HepG2 (cell line): ENCODE measurements at regions not wholly inside any gene's neighbourhood (a gene's known extent, or its start where the extent isn't known, plus 50 kb on each side); places are given as distances from the start of the nearest gene placed in this dataset.

Experiments used
- ATAC-seq: fragments of 200-7000 bp; cut with Tn5 transposase; 3 replicates; pipeline ENCODE4 v1.9.1; 2020; ENCODE audit warnings: mild to moderate bottlenecking, moderate library complexity
- BruUV-seq: library from RNA; stranded (reverse); fragments of 400-500 nt; replicated peaks from 2 replicates; lab custom pipeline; 2021; lab: Mats Ljungman, UMichigan
- CTCF ChIA-PET: fragments of 300-600 bp; formaldehyde crosslinking; extraction: SDS; loops from one replicate; lab custom pipeline; 2021; ENCODE audit warnings: low total read pairs, inconsistent platforms, low intra/inter-chr PET ratio; lab: Yijun Ruan, JAX
- POLR2A ChIA-PET: fragments of 350-600 bp; sonication (Branson Sonifier 250); formaldehyde crosslinking; loops from one replicate; lab custom pipeline; 2020; ENCODE audit warnings: antibody characterized with exemption, inconsistent platforms; lab: Yijun Ruan, JAX
- DNase-seq: peaks from one replicate; pipeline ENCODE4 v3.0.0-alpha.2; 2015; ENCODE audit warnings: low spot score
- FAIRE-seq: peaks from 3 replicates; lab custom pipeline; 2011; peaks lifted over from hg19 to GRCh38; lab: Jason Lieb, UNC
- H2AFZ ChIP-seq: one replicate; pipeline ENCODE4 v1.6.1; 2011; ENCODE audit warnings: low read length, inconsistent platforms
- H3K27ac ChIP-seq: fragments of 300-600 bp; 3 replicates; pipeline ENCODE4 v1.8.0; 2011; ENCODE audit warnings: mixed run types, mild to moderate bottlenecking, mixed read lengths, low read length, inconsistent platforms; ENCODE audit not compliant: insufficient read depth; ENCODE audit errors: extremely low read length
- H3K27me3 ChIP-seq, 2 experiments: fragments of 200-600 bp in 1 of 2; 2 replicates in 1 of 2; 3 replicates in 1 of 2; pipeline versions ENCODE4 v1.6.0 to v1.8.0; 2011; ENCODE audit warnings: low read length in 2 of 2, mild to moderate bottlenecking in 2 of 2, moderate library complexity in 2 of 2, inconsistent platforms in 1 of 2; ENCODE audit not compliant: insufficient read depth in 2 of 2, control insufficient read depth in 1 of 2
- H3K36me3 ChIP-seq, 2 experiments: fragments of 200-600 bp in 1 of 2; replicated peaks in 1 of 2; 2 replicates in 1 of 2; 3 replicates in 1 of 2; pipeline versions ENCODE4 v1.5.1 to v1.8.0; 2011; ENCODE audit warnings: low read length in 2 of 2, inconsistent platforms in 1 of 2; ENCODE audit not compliant: insufficient read depth in 2 of 2, control insufficient read depth in 1 of 2
- H3K4me1 ChIP-seq: 2 replicates; pipeline ENCODE4 v1.5.1; 2012; ENCODE audit warnings: low read length, inconsistent platforms; ENCODE audit not compliant: insufficient read depth
- H3K4me2 ChIP-seq: 2 replicates; pipeline ENCODE4 v1.6.0; 2011; ENCODE audit warnings: low read depth, low read length, inconsistent platforms
- H3K4me3 ChIP-seq, 3 experiments: fragments of 200-600 bp in 1 of 3; sonication (generic), shearing (Covaris generic) in 1 of 3; replicated peaks in 1 of 3; 2 replicates each; pipeline ENCODE4 v1.5.1; 2011 to 2016; ENCODE audit warnings: low read length in 3 of 3, inconsistent platforms in 2 of 3, low read depth in 2 of 3, mild to moderate bottlenecking in 2 of 3, control low read depth in 1 of 3, mixed read lengths in 1 of 3; ENCODE audit not compliant: insufficient read depth in 1 of 3
- H3K79me2 ChIP-seq: one replicate; pipeline ENCODE4 v1.6.1; 2011; ENCODE audit warnings: low read length, inconsistent platforms; ENCODE audit not compliant: insufficient read depth
- H3K9ac ChIP-seq: 2 replicates; pipeline ENCODE4 v1.6.0; 2011; ENCODE audit warnings: mild to moderate bottlenecking, low read depth, low read length, inconsistent platforms; ENCODE audit not compliant: insufficient read depth
- H3K9me3 ChIP-seq: 2 replicates; pipeline ENCODE4 v1.5.1; 2012; ENCODE audit warnings: mild to moderate bottlenecking, low read length
- H4K20me1 ChIP-seq: 2 replicates; pipeline ENCODE4 v1.6.0; 2011; ENCODE audit warnings: inconsistent platforms, mild to moderate bottlenecking, low read length, moderate library complexity; ENCODE audit not compliant: insufficient read depth
- HOXA3 ChIP-seq: sonication (generic); formaldehyde crosslinking; IDR thresholded peaks from 2 replicates; pipeline ENCODE4 v1.5.0; 2020; ENCODE audit warnings: missing genetic modification reagents
- NCOA1 ChIP-seq: sonication (generic); formaldehyde crosslinking; IDR thresholded peaks from 2 replicates; pipeline ENCODE4 v1.9.0; 2021; ENCODE audit warnings: missing genetic modification reagents
- SALL1 ChIP-seq: sonication (generic); formaldehyde crosslinking; IDR thresholded peaks from 2 replicates; pipeline ENCODE4 v1.8.0; 2022; ENCODE audit warnings: mild to moderate bottlenecking, missing genetic modification reagents
- ZBTB42 ChIP-seq: sonication (generic); formaldehyde crosslinking; IDR thresholded peaks from 2 replicates; pipeline ENCODE4 v1.5.0; 2020; ENCODE audit warnings: mild to moderate bottlenecking, missing genetic modification reagents
- ZNF121 ChIP-seq: sonication (generic); formaldehyde crosslinking; IDR thresholded peaks from 2 replicates; pipeline ENCODE4 v1.5.0; 2020; ENCODE audit warnings: mild to moderate bottlenecking, missing genetic modification reagents
- ZNF207 ChIP-seq: fragments of 450-650 bp; IDR thresholded peaks from 2 replicates; pipeline ENCODE4 v1.6.1; 2016; ENCODE audit warnings: antibody characterized with exemption, borderline replicate concordance
- ZNF235 ChIP-seq: sonication (generic); formaldehyde crosslinking; IDR thresholded peaks from 2 replicates; pipeline ENCODE4 v1.8.1; 2023; ENCODE audit warnings: mild to moderate bottlenecking, missing genetic modification reagents, borderline replicate concordance
- ZNF451 ChIP-seq: sonication (generic); formaldehyde crosslinking; IDR thresholded peaks from 2 replicates; pipeline ENCODE4 v1.5.0; 2020; ENCODE audit warnings: mild to moderate bottlenecking, missing genetic modification reagents
- ZNF619 ChIP-seq: sonication (generic); formaldehyde crosslinking; IDR thresholded peaks from 2 replicates; pipeline ENCODE4 v1.4.0; 2020; ENCODE audit warnings: mild to moderate bottlenecking, missing genetic modification reagents
- ZNF737 ChIP-seq: sonication (generic); formaldehyde crosslinking; IDR thresholded peaks from 2 replicates; pipeline ENCODE4 v1.5.0; 2020; ENCODE audit warnings: missing genetic modification reagents, mild to moderate bottlenecking, borderline replicate concordance
- ZNF772 ChIP-seq: sonication (generic); formaldehyde crosslinking; IDR thresholded peaks from 2 replicates; pipeline ENCODE4 v1.5.0; 2020; ENCODE audit warnings: mild to moderate bottlenecking, missing genetic modification reagents
- ZNF773 ChIP-seq: sonication (generic); formaldehyde crosslinking; IDR thresholded peaks from 2 replicates; pipeline ENCODE4 v1.4.0; 2020; ENCODE audit warnings: missing genetic modification reagents, borderline replicate concordance
- WGBS: methylation state at CpG from one replicate; pipeline ENCODE4 v1.1.6; 2017; ENCODE audit warnings: low lambda C conversion rate; 5-methylcytosine and 5-hydroxymethylcytosine counted together
- in situ Hi-C: cut with HindIII; loops from 2 replicates; pipeline ENCODE4 v1.10.0; 2017; ENCODE audit warnings: low pct_unique_long_range_greater_than_20kb; ENCODE audit not compliant: extremely low pct_ligation_motif_present
- intact Hi-C: fragments of 100-400 bp; cut with micrococcal nuclease; formaldehyde crosslinking; loops from one replicate; pipeline ENCODE4 v1.10.0; 2022; ENCODE audit not compliant: unreplicated experiment
- TF ChIP-seq, protein P1 (sequence below): sonication (generic); formaldehyde crosslinking; IDR thresholded peaks from 2 replicates; pipeline ENCODE4 v1.5.0; 2020; ENCODE audit warnings: mild to moderate bottlenecking, missing genetic modification reagents
- TF ChIP-seq, protein P2 (sequence below): sonication (generic); formaldehyde crosslinking; IDR thresholded peaks from 2 replicates; pipeline ENCODE4 v1.4.0; 2020; ENCODE audit warnings: missing genetic modification reagents
- TF ChIP-seq, protein P3 (sequence below): sonication (generic); formaldehyde crosslinking; IDR thresholded peaks from 2 replicates; pipeline ENCODE4 v1.4.0; 2020; ENCODE audit warnings: missing genetic modification reagents

DNA sequence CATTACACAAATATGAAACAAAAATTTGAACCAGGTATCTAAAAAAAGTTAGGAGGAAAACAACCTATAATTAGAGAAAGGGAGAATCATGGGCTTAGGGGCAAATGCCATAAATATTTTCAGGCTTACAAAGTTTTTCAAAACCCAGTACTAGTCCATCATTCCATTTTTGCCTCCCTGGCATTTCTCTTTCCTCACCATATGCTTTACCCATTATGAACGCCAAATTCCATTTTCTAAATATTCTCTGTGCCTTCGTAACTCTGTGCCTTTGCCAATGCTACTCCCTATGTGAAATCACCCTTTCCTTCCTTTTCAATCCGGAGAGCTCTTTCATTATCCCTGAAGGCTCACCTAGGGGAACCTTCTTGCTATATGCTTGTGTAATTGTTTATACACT lies 434.1 kb downstream of the ZSWIM6 start:
- WGBS = 11% methylated on average over 3 of the region's 3 CpGs
- ChIA-PET CTCF (no interaction called here), POLR2A (no interaction called here)
- Histone ChIP-seq H3K4me3 (no peak overlapping the region), H3K79me2 (no peaks in the 10 kb centered on the region), H2AFZ (no peak overlapping the region), H3K27me3 (no peaks in the 10 kb centered on the region; a peak in 1 of 5 replicates), H3K4me2 (no peak overlapping the region), H3K27ac (no peak overlapping the region), H3K4me1 (no peaks in the 10 kb centered on the region), H3K36me3 (no peaks in the 10 kb centered on the region), H3K9ac (no peak overlapping the region), H4K20me1 (no peaks in the 10 kb centered on the region), H3K9me3 (no peaks in the 10 kb centered on the region)
- ATAC-seq (no peak), FAIRE-seq (no peak), DNase-seq (no peak)
- BruUV-seq = no TSS peak
- TF ChIP-seq ZNF737 (CRISPR knock-in tag) (no peak), ZNF121 (CRISPR knock-in tag) (no peak), SALL1 (no peak), ZNF773 (CRISPR knock-in tag) (no peak), ZNF772 (CRISPR knock-in tag) (no peak), ZNF619 (CRISPR knock-in tag) (no peak), ZNF451 (CRISPR knock-in tag) (no peak), NCOA1 (no peak), ZBTB42 (CRISPR knock-in tag) (no peak), HOXA3 (CRISPR knock-in tag) (no peak), ZNF235 (no peak), ZNF207 (no peak)
- TF ChIP-seq, protein P1, sequence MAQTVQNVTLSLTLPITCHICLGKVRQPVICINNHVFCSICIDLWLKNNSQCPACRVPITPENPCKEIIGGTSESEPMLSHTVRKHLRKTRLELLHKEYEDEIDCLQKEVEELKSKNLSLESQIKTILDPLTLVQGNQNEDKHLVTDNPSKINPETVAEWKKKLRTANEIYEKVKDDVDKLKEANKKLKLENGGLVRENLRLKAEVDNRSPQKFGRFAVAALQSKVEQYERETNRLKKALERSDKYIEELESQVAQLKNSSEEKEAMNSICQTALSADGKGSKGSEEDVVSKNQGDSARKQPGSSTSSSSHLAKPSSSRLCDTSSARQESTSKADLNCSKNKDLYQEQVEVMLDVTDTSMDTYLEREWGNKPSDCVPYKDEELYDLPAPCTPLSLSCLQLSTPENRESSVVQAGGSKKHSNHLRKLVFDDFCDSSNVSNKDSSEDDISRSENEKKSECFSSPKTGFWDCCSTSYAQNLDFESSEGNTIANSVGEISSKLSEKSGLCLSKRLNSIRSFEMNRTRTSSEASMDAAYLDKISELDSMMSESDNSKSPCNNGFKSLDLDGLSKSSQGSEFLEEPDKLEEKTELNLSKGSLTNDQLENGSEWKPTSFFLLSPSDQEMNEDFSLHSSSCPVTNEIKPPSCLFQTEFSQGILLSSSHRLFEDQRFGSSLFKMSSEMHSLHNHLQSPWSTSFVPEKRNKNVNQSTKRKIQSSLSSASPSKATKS (CRISPR knock-in tag) = no peak
- TF ChIP-seq, protein P2, sequence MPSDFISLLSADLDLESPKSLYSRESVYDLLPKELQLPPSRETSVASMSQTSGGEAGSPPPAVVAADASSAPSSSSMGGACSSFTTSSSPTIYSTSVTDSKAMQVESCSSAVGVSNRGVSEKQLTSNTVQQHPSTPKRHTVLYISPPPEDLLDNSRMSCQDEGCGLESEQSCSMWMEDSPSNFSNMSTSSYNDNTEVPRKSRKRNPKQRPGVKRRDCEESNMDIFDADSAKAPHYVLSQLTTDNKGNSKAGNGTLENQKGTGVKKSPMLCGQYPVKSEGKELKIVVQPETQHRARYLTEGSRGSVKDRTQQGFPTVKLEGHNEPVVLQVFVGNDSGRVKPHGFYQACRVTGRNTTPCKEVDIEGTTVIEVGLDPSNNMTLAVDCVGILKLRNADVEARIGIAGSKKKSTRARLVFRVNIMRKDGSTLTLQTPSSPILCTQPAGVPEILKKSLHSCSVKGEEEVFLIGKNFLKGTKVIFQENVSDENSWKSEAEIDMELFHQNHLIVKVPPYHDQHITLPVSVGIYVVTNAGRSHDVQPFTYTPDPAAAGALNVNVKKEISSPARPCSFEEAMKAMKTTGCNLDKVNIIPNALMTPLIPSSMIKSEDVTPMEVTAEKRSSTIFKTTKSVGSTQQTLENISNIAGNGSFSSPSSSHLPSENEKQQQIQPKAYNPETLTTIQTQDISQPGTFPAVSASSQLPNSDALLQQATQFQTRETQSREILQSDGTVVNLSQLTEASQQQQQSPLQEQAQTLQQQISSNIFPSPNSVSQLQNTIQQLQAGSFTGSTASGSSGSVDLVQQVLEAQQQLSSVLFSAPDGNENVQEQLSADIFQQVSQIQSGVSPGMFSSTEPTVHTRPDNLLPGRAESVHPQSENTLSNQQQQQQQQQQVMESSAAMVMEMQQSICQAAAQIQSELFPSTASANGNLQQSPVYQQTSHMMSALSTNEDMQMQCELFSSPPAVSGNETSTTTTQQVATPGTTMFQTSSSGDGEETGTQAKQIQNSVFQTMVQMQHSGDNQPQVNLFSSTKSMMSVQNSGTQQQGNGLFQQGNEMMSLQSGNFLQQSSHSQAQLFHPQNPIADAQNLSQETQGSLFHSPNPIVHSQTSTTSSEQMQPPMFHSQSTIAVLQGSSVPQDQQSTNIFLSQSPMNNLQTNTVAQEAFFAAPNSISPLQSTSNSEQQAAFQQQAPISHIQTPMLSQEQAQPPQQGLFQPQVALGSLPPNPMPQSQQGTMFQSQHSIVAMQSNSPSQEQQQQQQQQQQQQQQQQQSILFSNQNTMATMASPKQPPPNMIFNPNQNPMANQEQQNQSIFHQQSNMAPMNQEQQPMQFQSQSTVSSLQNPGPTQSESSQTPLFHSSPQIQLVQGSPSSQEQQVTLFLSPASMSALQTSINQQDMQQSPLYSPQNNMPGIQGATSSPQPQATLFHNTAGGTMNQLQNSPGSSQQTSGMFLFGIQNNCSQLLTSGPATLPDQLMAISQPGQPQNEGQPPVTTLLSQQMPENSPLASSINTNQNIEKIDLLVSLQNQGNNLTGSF = no peak
- TF ChIP-seq, protein P3, sequence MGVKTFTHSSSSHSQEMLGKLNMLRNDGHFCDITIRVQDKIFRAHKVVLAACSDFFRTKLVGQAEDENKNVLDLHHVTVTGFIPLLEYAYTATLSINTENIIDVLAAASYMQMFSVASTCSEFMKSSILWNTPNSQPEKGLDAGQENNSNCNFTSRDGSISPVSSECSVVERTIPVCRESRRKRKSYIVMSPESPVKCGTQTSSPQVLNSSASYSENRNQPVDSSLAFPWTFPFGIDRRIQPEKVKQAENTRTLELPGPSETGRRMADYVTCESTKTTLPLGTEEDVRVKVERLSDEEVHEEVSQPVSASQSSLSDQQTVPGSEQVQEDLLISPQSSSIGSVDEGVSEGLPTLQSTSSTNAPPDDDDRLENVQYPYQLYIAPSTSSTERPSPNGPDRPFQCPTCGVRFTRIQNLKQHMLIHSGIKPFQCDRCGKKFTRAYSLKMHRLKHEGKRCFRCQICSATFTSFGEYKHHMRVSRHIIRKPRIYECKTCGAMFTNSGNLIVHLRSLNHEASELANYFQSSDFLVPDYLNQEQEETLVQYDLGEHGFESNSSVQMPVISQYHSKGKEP = no peak
- in situ Hi-C loops = no loop called here
- intact Hi-C loops = loop anchor here (5.0 kb wide), 2 partner anchors 166 to 376 kb away; no protein-coding TSS in a partner anchor
